K562 (cell line): ENCODE measurements at regions not wholly inside any gene's neighbourhood (a gene's known extent, or its start where the extent isn't known, plus 50 kb on each side); places are given as distances from the start of the nearest gene placed in this dataset.

Experiments used
- ATAC-seq: fragments of 200-7000 bp; cut with Tn5 transposase; 3 replicates; pipeline ENCODE4 v1.9.1; 2020; ENCODE audit warnings: moderate library complexity
- BruUV-seq: library from RNA; stranded (reverse); fragments of 400-500 nt; replicated peaks from 2 replicates; lab custom pipeline; 2021; lab: Mats Ljungman, UMichigan
- CTCF ChIA-PET: fragments of 300-600 bp; formaldehyde crosslinking; extraction: SDS; loops from one replicate; lab custom pipeline; 2021; ENCODE audit warnings: low intra/inter-chr PET ratio; lab: Yijun Ruan, JAX
- POLR2A ChIA-PET: fragments of 300-600, 350-650 bp; sonication (Branson Sonifier 250); formaldehyde crosslinking; extraction: SDS; loops from one replicate; lab custom pipeline; 2021; ENCODE audit warnings: antibody characterized with exemption, inconsistent platforms; lab: Yijun Ruan, JAX
- DNase-seq, 4 experiments: peaks; one replicate each; pipeline versions ENCODE4 v3.0.0 to v3.0.0-alpha.2; 2011 to 2018; ENCODE audit warnings: low spot score in 3 of 4, mixed read lengths in 3 of 4; ENCODE audit errors: extremely low read depth in 1 of 4
- FAIRE-seq: peaks from 2 replicates; lab custom pipeline; 2011; peaks lifted over from hg19 to GRCh38; lab: Jason Lieb, UNC
- H2AFZ ChIP-seq: 2 replicates; pipeline ENCODE4 v1.6.0; 2011; ENCODE audit warnings: low read depth, low read length, control low read depth, inconsistent platforms
- H3K27ac ChIP-seq: fragments of 200-600 bp; 3 replicates; pipeline ENCODE4 v1.8.0; 2011; ENCODE audit warnings: low read depth, mild to moderate bottlenecking, control low read depth, inconsistent platforms, low read length, moderate library complexity, mixed read lengths; ENCODE audit errors: extremely low read depth
- H3K27me3 ChIP-seq, 2 experiments: fragments of 300-600 bp in 1 of 2; 2 replicates in 1 of 2; 3 replicates in 1 of 2; pipeline versions ENCODE4 v1.6.0 to v1.8.0; 2011; ENCODE audit warnings: inconsistent platforms in 2 of 2, low read length in 2 of 2, mild to moderate bottlenecking in 1 of 2, mixed read lengths in 1 of 2, moderate library complexity in 1 of 2; ENCODE audit not compliant: control insufficient read depth in 2 of 2, insufficient read depth in 2 of 2
- H3K36me3 ChIP-seq: fragments of 300-600 bp; 3 replicates; pipeline ENCODE4 v1.8.0; 2011; ENCODE audit warnings: mild to moderate bottlenecking, low read length, inconsistent platforms; ENCODE audit not compliant: control insufficient read depth, insufficient read depth
- H3K4me1 ChIP-seq, 2 experiments: fragments of 200-600 bp in 1 of 2; replicated peaks in 1 of 2; 2 replicates in 1 of 2; 3 replicates in 1 of 2; pipeline versions ENCODE4 v1.5.1 to v1.8.0; 2011; ENCODE audit warnings: inconsistent platforms in 2 of 2, low read length in 2 of 2, mild to moderate bottlenecking in 1 of 2, mixed read lengths in 1 of 2, moderate library complexity in 1 of 2; ENCODE audit not compliant: control insufficient read depth in 2 of 2, insufficient read depth in 2 of 2
- H3K4me2 ChIP-seq: 2 replicates; pipeline ENCODE4 v1.6.1; 2011; ENCODE audit warnings: low read length, control low read depth, inconsistent platforms, mixed read lengths; ENCODE audit not compliant: insufficient read depth
- H3K4me3 ChIP-seq: fragments of 200-600 bp; sonication (generic), shearing (Covaris generic); 2 replicates; pipeline ENCODE4 v1.5.1; 2016; ENCODE audit warnings: control low read depth, inconsistent platforms
- H3K79me2 ChIP-seq: fragments of 200-600 bp; 3 replicates; pipeline ENCODE4 v1.8.0; 2011; ENCODE audit warnings: low read length, inconsistent platforms; ENCODE audit not compliant: control insufficient read depth, insufficient read depth
- H3K9ac ChIP-seq, 2 experiments: 2 replicates each; pipeline versions ENCODE4 v1.6.0 to v1.6.1; 2011; ENCODE audit warnings: low read depth in 2 of 2, low read length in 2 of 2, control low read depth in 1 of 2, inconsistent platforms in 1 of 2, mild to moderate bottlenecking in 1 of 2, mixed read lengths in 1 of 2; ENCODE audit not compliant: insufficient read depth in 1 of 2
- H3K9me1 ChIP-seq: one replicate; pipeline ENCODE4 v1.6.0; 2011; ENCODE audit warnings: inconsistent platforms, mild to moderate bottlenecking, low read length, moderate library complexity; ENCODE audit not compliant: control insufficient read depth, insufficient read depth
- H3K9me3 ChIP-seq: replicated peaks from 2 replicates; pipeline ENCODE4 v1.5.1; 2011; ENCODE audit warnings: low read depth, low read length, inconsistent platforms; ENCODE audit not compliant: control insufficient read depth, insufficient read depth
- H4K20me1 ChIP-seq: replicated peaks from 2 replicates; pipeline ENCODE4 v1.6.1; 2011; ENCODE audit warnings: low read length, inconsistent platforms, mixed read lengths; ENCODE audit not compliant: control insufficient read depth, insufficient read depth
- ERF ChIP-seq: fragments of 450-650 bp; formaldehyde crosslinking; IDR thresholded peaks from 2 replicates; pipeline ENCODE4 v1.4.0; 2020; ENCODE audit warnings: mild to moderate bottlenecking, mixed read lengths
- GABPB1 ChIP-seq: sonication (generic); formaldehyde crosslinking; IDR thresholded peaks from 2 replicates; pipeline ENCODE4 v1.8.0; 2022; ENCODE audit warnings: mild to moderate bottlenecking, missing genetic modification reagents
- HNRNPLL ChIP-seq: fragments of 200-400 bp; formaldehyde crosslinking; IDR thresholded peaks from 2 replicates; pipeline ENCODE4 v1.6.1; 2017; ENCODE audit warnings: low read length, low read depth, mild to moderate bottlenecking; ENCODE audit not compliant: poor library complexity, severe bottlenecking
- PHTF2 ChIP-seq: fragments of 250-450 bp; sonication (Bioruptor Pico); IDR thresholded peaks from 2 replicates; pipeline ENCODE4 v1.5.0; 2021; ENCODE audit warnings: mild to moderate bottlenecking
- WGBS: fragments of 100-300 bp; shearing (Covaris generic); methylation state at CpG from one replicate; pipeline ENCODE4 v1.1.6; 2016; ENCODE audit warnings: low coverage, mixed read lengths; ENCODE audit not compliant: insufficient coverage; ENCODE audit errors: missing lambda C conversion rate; 5-methylcytosine and 5-hydroxymethylcytosine counted together
- in situ Hi-C: fragments of 300-500 bp; cut with MboI; formaldehyde crosslinking; loops from 4 replicates; pipeline ENCODE4 v1.15.0; 2018; ENCODE audit warnings: inconsistent platforms, mixed read lengths
- intact Hi-C: fragments of 100-400 bp; cut with micrococcal nuclease; formaldehyde crosslinking; loops from 2 replicates; pipeline ENCODE4 v1.14.2; 2022
- TF ChIP-seq, protein P1 (sequence below): fragments of 250-450 bp; sonication (Bioruptor Pico); IDR thresholded peaks from 2 replicates; pipeline ENCODE4 v1.8.0; 2021; ENCODE audit warnings: borderline replicate concordance, mild to moderate bottlenecking, moderate library complexity; ENCODE audit not compliant: poor library complexity, severe bottlenecking

DNA sequence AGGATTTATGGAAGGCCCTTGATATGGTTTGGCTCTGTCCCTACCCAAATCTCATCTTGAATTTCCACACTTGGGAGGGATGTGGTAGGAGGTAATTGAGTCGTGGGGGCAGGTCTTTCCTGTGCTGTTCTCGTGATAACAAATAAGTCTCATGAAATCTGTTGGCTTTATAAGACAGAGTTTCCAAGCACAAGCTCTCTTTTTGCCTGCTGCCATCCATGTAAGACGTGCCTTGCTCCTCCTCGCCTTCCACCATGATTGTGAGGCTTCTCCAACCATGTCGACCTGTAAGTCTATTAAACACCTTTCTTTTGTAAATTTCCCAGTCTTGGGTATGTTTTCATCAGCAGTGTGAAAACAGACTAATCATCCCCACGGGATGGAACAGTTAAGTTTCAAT lies 557.2 kb upstream of the ISX start:
- no peak for FAIRE-seq

DNA sequence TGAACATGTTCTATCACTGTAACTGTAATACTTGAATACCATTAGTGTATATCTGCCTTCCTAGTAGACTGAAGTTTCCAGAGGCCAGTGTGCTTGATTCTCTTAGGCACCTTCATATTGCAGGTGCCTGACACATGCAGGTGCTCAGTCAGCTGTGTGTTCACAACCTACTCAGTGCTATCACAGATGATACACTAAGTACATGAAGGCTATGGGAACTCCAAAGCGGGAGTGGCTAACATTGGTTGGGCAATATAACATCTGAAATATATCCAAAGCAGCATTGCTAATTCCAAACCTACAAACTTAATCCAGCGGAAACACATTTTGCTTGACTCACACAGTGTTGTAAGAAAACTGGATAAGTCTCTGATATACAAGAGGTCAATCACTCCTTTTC lies 539.3 kb upstream of the ISX start:
- Histone ChIP-seq H3K27ac (no peak overlapping the region), H3K4me1 (no peaks in the 10 kb centered on the region), H3K27me3 (no peaks in the 10 kb centered on the region), H3K9me3 (no peaks in the 10 kb centered on the region), H3K4me2 (no peak overlapping the region), H3K79me2 (no peaks in the 10 kb centered on the region), H3K36me3 (no peaks in the 10 kb centered on the region), H3K9ac (no peak overlapping the region), H3K4me3 (no peak overlapping the region), H4K20me1 (no peaks in the 10 kb centered on the region), H3K9me1 (no peaks in the 10 kb centered on the region), H2AFZ (no peak overlapping the region)
- FAIRE-seq (no peak), DNase-seq (no peak), ATAC-seq (no peak)
- no peak for TF ChIP-seq GABPB1 (CRISPR knock-in tag)
- TF ChIP-seq HNRNPLL, result no peak
- TF ChIP-seq, protein P1, sequence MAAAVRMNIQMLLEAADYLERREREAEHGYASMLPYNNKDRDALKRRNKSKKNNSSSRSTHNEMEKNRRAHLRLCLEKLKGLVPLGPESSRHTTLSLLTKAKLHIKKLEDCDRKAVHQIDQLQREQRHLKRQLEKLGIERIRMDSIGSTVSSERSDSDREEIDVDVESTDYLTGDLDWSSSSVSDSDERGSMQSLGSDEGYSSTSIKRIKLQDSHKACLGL, result no peak
- no peak for TF ChIP-seq PHTF2 (CRISPR knock-in tag)
- in situ Hi-C loops, result no loop called here
- ChIA-PET POLR2A (no interaction called here), CTCF (no interaction called here)
- BruUV-seq, result no TSS peak
- WGBS, result 8% methylated on average over 2 of the region's 2 CpGs
- intact Hi-C loops, result no loop called here

More for the DNA sequence above, 557.2 kb upstream of the ISX start:
- whole genome bisulfite sequencing, result 0% methylated on average over 5 of the region's 6 CpGs
- no peak for TF ChIP-seq ERF (CRISPR knock-in tag)
- Histone ChIP-seq H3K4me3 (no peak overlapping the region), H3K9ac (no peak overlapping the region), H3K9me3 (no peaks in the 10 kb centered on the region), H3K4me2 (no peak overlapping the region), H3K27ac (no peak overlapping the region), H3K9me1 (no peaks in the 10 kb centered on the region), H3K27me3 (no peaks in the 10 kb centered on the region), H3K4me1 (no peaks in the 10 kb centered on the region), H3K36me3 (no peaks in the 10 kb centered on the region), H4K20me1 (no peaks in the 10 kb centered on the region), H2AFZ (no peak overlapping the region), H3K79me2 (no peaks in the 10 kb centered on the region)
- ATAC-seq (no peak), DNase-seq (no peak)
- intact Hi-C loops (no loop called here), in situ Hi-C loops (no loop called here)
- BruUV-seq, result no TSS peak
- ChIA-PET POLR2A (no interaction called here), CTCF (no interaction called here)
